ENCODE measurements at regions not wholly inside any gene's neighbourhood (a gene's known extent, or its start where the extent isn't known, plus 50 kb on each side); places are given as distances from the start of the nearest gene placed in this dataset.

DNA sequence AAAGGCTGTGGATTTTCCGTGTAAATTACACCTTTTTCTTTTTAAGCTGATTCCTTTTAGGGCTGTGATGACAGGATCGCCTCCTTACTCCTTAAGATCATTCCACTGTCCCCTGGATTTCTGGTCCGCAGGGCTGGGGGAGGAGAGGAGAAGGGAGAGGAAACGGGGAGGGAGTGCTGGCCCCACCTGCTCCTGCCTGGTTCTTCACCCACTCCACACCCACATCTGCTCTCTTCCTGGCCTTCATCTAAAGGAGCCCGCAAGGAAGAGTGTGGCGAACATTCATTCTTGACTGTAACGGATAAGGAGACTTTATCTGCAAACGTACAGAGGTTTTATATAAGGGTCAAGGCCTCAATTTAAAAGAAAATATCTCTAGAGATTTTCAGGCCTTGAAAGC, 242.0 kb downstream of the RHOU start:
- Mint-ChIP-seq H3K4me3 (ENCODE audit: unreplicated experiment) (no peak overlapping the region), H3K36me3 (ENCODE audit: unreplicated experiment) (no peaks in the 10 kb centered on the region), H3K4me1 (ENCODE audit: unreplicated experiment) (peaks cover 4% of the 10 kb centered on the region), H3K27ac (ENCODE audit: unreplicated experiment) (no peak overlapping the region), H3K27me3 (ENCODE audit: unreplicated experiment) (peaks cover 7% of the 10 kb centered on the region), H3K9me3 (ENCODE audit: unreplicated experiment) (no peaks in the 10 kb centered on the region)
- TF ChIP-seq, protein P1, sequence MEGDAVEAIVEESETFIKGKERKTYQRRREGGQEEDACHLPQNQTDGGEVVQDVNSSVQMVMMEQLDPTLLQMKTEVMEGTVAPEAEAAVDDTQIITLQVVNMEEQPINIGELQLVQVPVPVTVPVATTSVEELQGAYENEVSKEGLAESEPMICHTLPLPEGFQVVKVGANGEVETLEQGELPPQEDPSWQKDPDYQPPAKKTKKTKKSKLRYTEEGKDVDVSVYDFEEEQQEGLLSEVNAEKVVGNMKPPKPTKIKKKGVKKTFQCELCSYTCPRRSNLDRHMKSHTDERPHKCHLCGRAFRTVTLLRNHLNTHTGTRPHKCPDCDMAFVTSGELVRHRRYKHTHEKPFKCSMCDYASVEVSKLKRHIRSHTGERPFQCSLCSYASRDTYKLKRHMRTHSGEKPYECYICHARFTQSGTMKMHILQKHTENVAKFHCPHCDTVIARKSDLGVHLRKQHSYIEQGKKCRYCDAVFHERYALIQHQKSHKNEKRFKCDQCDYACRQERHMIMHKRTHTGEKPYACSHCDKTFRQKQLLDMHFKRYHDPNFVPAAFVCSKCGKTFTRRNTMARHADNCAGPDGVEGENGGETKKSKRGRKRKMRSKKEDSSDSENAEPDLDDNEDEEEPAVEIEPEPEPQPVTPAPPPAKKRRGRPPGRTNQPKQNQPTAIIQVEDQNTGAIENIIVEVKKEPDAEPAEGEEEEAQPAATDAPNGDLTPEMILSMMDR (IDR thresholded peaks at IDR 0.05) = no peak
- DNase-seq (ENCODE audit: extremely low spot score, unreplicated experiment) = no peak

DNA sequence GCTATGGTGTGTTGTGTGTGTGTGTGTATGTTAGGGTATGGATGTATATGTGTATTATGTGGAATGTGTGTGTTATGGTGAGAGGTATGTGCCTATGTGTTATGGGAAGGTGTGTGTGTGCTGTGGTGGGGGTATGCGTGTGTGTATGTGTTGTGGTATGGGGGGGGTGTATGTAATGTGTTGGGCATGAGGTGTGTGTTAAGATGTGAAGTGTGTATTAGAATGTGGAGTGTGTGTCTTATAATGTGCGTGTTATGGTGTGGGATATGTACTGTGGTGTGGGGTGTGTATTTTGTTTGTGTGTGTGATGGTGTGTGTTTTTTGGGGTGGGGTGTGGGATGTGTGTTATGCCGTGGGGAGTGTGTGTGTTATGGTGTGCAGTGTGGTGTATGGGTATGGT, 242.5 kb downstream of the RHOU start:
- H3K36me3 Mint-ChIP-seq (ENCODE audit: unreplicated experiment) = no peaks in the 10 kb centered on the region
- DNase-seq (ENCODE audit: extremely low spot score, unreplicated experiment) = no peak
- peaks cover 4% of the 10 kb centered on the region for H3K4me1 Mint-ChIP-seq (ENCODE audit: unreplicated experiment)
- peaks cover 7% of the 10 kb centered on the region for H3K27me3 Mint-ChIP-seq (ENCODE audit: unreplicated experiment)
- TF ChIP-seq, protein P1 (IDR thresholded peaks at IDR 0.05) = no peak
- no peak overlapping the region for H3K4me3 Mint-ChIP-seq (ENCODE audit: unreplicated experiment)
- no peak overlapping the region for H3K27ac Mint-ChIP-seq (ENCODE audit: unreplicated experiment)
- H3K9me3 Mint-ChIP-seq (ENCODE audit: unreplicated experiment) = no peaks in the 10 kb centered on the region

DNA sequence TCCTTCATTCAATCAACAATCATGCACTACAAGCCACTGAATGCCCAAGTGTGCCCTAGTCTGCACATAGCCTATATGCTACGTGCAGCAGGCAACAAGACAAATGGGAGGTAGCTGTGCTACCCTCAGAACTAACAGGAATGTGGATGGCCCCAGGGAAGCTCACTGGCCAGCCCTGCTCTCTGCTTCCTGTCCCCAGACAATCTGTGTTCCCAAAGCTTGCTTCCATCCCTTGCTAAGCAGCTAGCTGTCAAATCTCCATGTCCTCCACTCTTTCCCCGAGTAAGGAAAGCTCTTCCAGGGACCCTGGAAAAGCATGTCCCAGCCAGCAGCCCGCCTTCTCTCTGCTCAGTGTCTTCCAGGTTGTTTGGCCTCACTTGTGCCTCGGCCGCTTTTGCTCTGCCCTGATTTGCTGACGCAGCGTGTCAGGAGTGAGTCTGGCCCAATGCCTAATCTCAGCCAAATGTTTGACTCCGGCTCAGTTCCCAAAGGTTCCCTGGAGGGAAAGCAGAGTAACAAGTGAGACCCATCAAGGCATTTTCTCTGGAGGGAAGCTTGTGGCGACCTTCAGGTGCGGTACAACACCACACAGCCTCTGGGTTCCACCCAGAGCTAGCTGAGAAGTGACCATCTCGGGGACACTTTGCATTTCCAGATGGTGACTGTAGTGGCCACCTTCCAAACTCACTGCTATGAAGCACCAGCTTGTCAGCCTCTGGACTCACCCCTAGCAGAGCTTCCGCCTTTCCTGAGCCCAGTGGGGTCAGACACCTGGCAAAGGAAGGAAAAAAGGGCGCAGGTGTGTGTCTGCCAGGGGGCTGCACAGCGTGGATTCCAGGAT, 243.4 kb downstream of the RHOU start:
- DNase-seq (ENCODE audit: extremely low spot score, unreplicated experiment) = no peak
- Mint-ChIP-seq H3K9me3 (ENCODE audit: unreplicated experiment) (no peaks in the 10 kb centered on the region), H3K27ac (ENCODE audit: unreplicated experiment) (no peak overlapping the region), H3K4me1 (ENCODE audit: unreplicated experiment) (peaks cover 4% of the 10 kb centered on the region), H3K4me3 (ENCODE audit: unreplicated experiment) (no peak overlapping the region), H3K27me3 (ENCODE audit: unreplicated experiment) (peaks cover 7% of the 10 kb centered on the region), H3K36me3 (ENCODE audit: unreplicated experiment) (no peaks in the 10 kb centered on the region)
- TF ChIP-seq, protein P1 (IDR thresholded peaks at IDR 0.05) = no peak

DNA sequence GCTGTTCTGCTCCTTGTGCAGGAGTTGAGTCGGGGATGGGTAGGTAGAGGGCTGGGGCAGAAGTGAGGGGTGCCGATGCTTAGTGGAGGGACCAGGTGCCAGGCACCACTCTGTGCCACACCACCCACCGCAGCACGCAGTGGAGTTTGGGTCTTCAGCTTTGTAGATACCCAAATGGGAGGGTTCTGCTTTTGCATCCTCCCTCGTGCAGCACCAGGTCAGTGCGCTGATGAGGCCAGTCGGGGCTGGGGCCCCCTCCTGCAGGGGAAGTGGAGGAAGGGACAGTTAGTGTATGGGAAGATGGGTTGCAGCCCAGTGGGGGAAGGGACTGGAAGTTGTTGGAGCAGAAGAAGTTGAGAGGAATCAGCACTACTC, 244.0 kb downstream of the RHOU start:
- Mint-ChIP-seq H3K4me1 (ENCODE audit: unreplicated experiment) (peaks cover 4% of the 10 kb centered on the region), H3K4me3 (ENCODE audit: unreplicated experiment) (no peak overlapping the region), H3K9me3 (ENCODE audit: unreplicated experiment) (no peaks in the 10 kb centered on the region), H3K27ac (ENCODE audit: unreplicated experiment) (no peak overlapping the region), H3K27me3 (ENCODE audit: unreplicated experiment) (peaks cover 7% of the 10 kb centered on the region), H3K36me3 (ENCODE audit: unreplicated experiment) (no peaks in the 10 kb centered on the region)
- TF ChIP-seq, protein P1 (IDR thresholded peaks at IDR 0.05) = no peak
- no peak for DNase-seq (ENCODE audit: extremely low spot score, unreplicated experiment)

DNA sequence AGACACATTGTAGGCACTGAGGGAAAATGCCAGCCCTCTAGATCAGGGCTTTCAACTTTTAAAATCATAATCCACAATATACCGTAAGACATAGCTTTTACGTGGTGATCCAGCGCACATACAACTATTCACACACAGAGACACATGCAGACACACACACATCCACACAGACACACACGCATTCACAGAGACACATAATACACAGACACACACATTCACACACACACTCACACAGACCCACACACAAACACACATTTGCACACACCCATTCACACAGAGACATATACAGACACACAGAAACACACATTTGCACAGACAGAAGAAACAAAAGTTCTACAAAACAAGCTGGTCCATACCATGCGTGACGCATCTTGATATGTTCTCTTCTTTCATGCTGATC, 244.5 kb downstream of the RHOU start:
- Mint-ChIP-seq H3K27ac (ENCODE audit: unreplicated experiment) (no peak overlapping the region), H3K9me3 (ENCODE audit: unreplicated experiment) (no peaks in the 10 kb centered on the region)
- TF ChIP-seq, protein P1 (IDR thresholded peaks at IDR 0.05) = no peak

More for the DNA sequence above, 244.5 kb downstream of the RHOU start:
- DNase-seq (ENCODE audit: extremely low spot score, unreplicated experiment) = no peak
- no peak overlapping the region for H3K4me3 Mint-ChIP-seq (ENCODE audit: unreplicated experiment)
- H3K36me3 Mint-ChIP-seq (ENCODE audit: unreplicated experiment) = no peaks in the 10 kb centered on the region
- peaks cover 6% of the 10 kb centered on the region for H3K27me3 Mint-ChIP-seq (ENCODE audit: unreplicated experiment)
- peaks cover 4% of the 10 kb centered on the region for H3K4me1 Mint-ChIP-seq (ENCODE audit: unreplicated experiment)

Data from osteocyte (in vitro differentiated cells).